ENCODE measurements at regions not wholly inside any gene's neighbourhood (a gene's known extent, or its start where the extent isn't known, plus 50 kb on each side); places are given as distances from the start of the nearest gene placed in this dataset.

GRCh38 chr7:49670991-49671390 is 102.4 kb upstream of the VWC2 start:
- Mint-ChIP-seq H3K27me3 (ENCODE audit: low read depth) (no peaks in the 10 kb centered on the region), H3K4me3 (no peak overlapping the region), H3K36me3 (ENCODE audit: low read depth) (no peaks in the 10 kb centered on the region), H3K9me3 (peaks cover 3% of the 10 kb centered on the region), H3K4me1 (no peaks in the 10 kb centered on the region), H3K27ac (no peak overlapping the region)
- no peak for TF ChIP-seq CTCF (IDR thresholded peaks at IDR 0.05; ENCODE audit: unreplicated experiment in 3 of 3)

GRCh38 chr7:49692516-49692915 is 80.9 kb upstream of the VWC2 start:
- no peaks in the 10 kb centered on the region for H3K27me3 Mint-ChIP-seq (ENCODE audit: low read depth)
- H3K9me3 Mint-ChIP-seq = no peaks in the 10 kb centered on the region
- no peaks in the 10 kb centered on the region for H3K4me1 Mint-ChIP-seq
- H3K36me3 Mint-ChIP-seq (ENCODE audit: low read depth) = no peaks in the 10 kb centered on the region
- no peak overlapping the region for H3K27ac Mint-ChIP-seq
- H3K4me3 Mint-ChIP-seq = no peak overlapping the region
- TF ChIP-seq CTCF (IDR thresholded peaks at IDR 0.05; ENCODE audit: unreplicated experiment in 3 of 3) = no peak

DNA sequence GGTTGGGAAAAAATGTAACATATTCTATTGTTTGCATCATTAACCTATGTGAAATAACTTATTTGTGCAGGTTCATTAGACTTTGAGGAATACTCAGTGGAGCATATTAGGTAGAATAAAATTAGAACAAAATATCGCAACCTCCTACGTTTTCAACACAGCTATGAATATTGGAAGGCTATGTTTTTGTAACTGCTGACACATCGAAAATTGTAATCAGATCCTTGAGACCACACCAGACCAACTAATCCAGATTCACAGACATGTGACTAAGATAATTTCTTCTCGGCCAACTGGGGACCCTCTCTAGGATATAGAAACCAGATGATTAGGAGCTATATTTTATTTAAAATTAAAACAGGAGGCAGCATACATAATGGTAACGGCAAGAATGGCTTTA is 77.5 kb upstream of the VWC2 start:
- H3K4me3 Mint-ChIP-seq = no peak overlapping the region

GRCh38 chr7:49700841-49701240 is 72.6 kb upstream of the VWC2 start:
- H3K4me3 Mint-ChIP-seq = no peak overlapping the region

More for the DNA sequence above, 77.5 kb upstream of the VWC2 start:
- no peaks in the 10 kb centered on the region for H3K4me1 Mint-ChIP-seq
- no peak for TF ChIP-seq CTCF (IDR thresholded peaks at IDR 0.05; ENCODE audit: unreplicated experiment in 3 of 3)
- no peaks in the 10 kb centered on the region for H3K27me3 Mint-ChIP-seq (ENCODE audit: low read depth)
- no peak overlapping the region for H3K27ac Mint-ChIP-seq
- H3K36me3 Mint-ChIP-seq (ENCODE audit: low read depth) = no peaks in the 10 kb centered on the region
- H3K9me3 Mint-ChIP-seq = no peaks in the 10 kb centered on the region

DNA sequence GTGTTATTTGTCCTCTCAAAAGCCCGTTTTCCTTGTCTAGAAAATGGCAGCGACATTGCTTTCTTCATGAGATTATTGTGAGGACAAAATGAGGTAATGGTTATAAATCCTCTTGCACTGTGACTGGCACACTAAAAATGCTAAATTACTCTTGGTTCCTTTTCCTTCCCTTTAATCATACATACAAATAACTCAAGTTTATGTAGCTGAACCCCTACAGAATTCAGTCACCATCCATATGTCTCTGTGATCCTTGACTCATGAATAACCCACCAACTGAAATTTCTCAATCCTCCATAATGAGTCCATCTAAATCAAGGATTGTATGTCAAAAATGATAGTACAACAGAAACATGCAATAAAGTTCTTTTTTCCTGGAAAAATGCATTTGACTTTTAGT is 71.3 kb upstream of the VWC2 start:
- H3K27me3 Mint-ChIP-seq (ENCODE audit: low read depth) = peaks cover 4% of the 10 kb centered on the region
- H3K4me1 Mint-ChIP-seq = no peaks in the 10 kb centered on the region
- H3K27ac Mint-ChIP-seq = no peak overlapping the region
- H3K36me3 Mint-ChIP-seq (ENCODE audit: low read depth) = no peaks in the 10 kb centered on the region
- no peak overlapping the region for H3K4me3 Mint-ChIP-seq
- TF ChIP-seq CTCF (IDR thresholded peaks at IDR 0.05; ENCODE audit: unreplicated experiment in 3 of 3) = no peak
- no peaks in the 10 kb centered on the region for H3K9me3 Mint-ChIP-seq

More at GRCh38 chr7:49700841-49701240, 72.6 kb upstream of the VWC2 start:
- Mint-ChIP-seq H3K9me3 (no peaks in the 10 kb centered on the region), H3K27me3 (ENCODE audit: low read depth) (peaks cover 4% of the 10 kb centered on the region), H3K27ac (peak overlapping the region in 1 of 3 experiments; percentile 62), H3K36me3 (ENCODE audit: low read depth) (no peaks in the 10 kb centered on the region), H3K4me1 (no peaks in the 10 kb centered on the region)
- no peak for TF ChIP-seq CTCF (IDR thresholded peaks at IDR 0.05; ENCODE audit: unreplicated experiment in 3 of 3)

DNA sequence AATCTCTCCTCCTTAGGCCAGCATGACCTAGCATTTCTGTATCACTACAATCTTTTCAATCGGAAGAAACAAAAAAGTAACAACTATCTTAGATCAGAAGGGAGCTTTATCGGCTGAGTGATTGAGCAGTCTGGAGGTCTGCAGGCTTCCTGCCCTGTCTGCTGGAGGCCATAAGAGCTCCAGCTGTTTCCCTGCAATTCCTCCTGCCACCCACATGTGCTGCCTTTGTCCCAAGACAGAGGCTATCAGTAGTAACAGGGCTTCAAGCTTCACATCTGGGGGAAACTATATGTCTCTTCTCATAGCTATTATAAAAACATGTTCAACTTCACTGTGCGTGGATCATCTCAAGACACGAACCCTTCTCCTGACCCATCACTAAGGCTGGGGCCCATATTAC is 70.1 kb upstream of the VWC2 start:
- Mint-ChIP-seq H3K27me3 (ENCODE audit: low read depth) (peaks cover 7% of the 10 kb centered on the region), H3K9me3 (no peaks in the 10 kb centered on the region)

More for the DNA sequence above, 70.1 kb upstream of the VWC2 start:
- Mint-ChIP-seq H3K36me3 (ENCODE audit: low read depth) (no peaks in the 10 kb centered on the region), H3K4me1 (no peaks in the 10 kb centered on the region), H3K27ac (peak overlapping the region in 1 of 3 experiments; percentile 45), H3K4me3 (no peak overlapping the region)
- TF ChIP-seq CTCF (IDR thresholded peaks at IDR 0.05; ENCODE audit: unreplicated experiment in 3 of 3) = no peak

Data from nephron (organoid).